ENCODE measurements at regions not wholly inside any gene's neighbourhood (a gene's known extent, or its start where the extent isn't known, plus 50 kb on each side); places are given as distances from the start of the nearest gene placed in this dataset.

DNA sequence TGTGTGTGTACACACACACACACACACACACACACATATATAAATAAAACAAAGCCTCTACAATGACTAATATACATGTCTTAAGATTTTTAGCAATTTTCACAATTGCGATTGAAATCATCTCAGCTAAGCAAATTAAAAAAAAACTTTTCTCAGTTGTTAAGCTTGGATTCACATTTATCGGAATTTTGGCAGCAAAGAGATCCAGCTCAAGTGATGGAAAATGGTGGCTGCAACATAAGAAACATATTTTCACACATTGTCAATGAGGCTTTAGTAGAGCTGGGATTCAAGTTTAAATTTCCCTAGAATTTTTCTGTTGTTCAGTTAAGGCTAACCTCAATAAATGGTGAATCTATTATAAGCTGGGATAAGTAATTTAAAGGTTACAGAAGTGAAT lies 768.6 kb upstream of the SORCS1 start (continued):
- TF ChIP-seq ZNF331 (CRISPR knock-in tag; IDR thresholded peaks at IDR 0.05; ENCODE audit: low read depth): no peak
- no peak for TF ChIP-seq POLR2AphosphoS5 (IDR thresholded peaks at IDR 0.05; ENCODE audit: low read depth)
- no peak for TF ChIP-seq EZH2 (IDR thresholded peaks at IDR 0.05; ENCODE audit: low read depth, unreplicated experiment)
- TF ChIP-seq, protein P1, sequence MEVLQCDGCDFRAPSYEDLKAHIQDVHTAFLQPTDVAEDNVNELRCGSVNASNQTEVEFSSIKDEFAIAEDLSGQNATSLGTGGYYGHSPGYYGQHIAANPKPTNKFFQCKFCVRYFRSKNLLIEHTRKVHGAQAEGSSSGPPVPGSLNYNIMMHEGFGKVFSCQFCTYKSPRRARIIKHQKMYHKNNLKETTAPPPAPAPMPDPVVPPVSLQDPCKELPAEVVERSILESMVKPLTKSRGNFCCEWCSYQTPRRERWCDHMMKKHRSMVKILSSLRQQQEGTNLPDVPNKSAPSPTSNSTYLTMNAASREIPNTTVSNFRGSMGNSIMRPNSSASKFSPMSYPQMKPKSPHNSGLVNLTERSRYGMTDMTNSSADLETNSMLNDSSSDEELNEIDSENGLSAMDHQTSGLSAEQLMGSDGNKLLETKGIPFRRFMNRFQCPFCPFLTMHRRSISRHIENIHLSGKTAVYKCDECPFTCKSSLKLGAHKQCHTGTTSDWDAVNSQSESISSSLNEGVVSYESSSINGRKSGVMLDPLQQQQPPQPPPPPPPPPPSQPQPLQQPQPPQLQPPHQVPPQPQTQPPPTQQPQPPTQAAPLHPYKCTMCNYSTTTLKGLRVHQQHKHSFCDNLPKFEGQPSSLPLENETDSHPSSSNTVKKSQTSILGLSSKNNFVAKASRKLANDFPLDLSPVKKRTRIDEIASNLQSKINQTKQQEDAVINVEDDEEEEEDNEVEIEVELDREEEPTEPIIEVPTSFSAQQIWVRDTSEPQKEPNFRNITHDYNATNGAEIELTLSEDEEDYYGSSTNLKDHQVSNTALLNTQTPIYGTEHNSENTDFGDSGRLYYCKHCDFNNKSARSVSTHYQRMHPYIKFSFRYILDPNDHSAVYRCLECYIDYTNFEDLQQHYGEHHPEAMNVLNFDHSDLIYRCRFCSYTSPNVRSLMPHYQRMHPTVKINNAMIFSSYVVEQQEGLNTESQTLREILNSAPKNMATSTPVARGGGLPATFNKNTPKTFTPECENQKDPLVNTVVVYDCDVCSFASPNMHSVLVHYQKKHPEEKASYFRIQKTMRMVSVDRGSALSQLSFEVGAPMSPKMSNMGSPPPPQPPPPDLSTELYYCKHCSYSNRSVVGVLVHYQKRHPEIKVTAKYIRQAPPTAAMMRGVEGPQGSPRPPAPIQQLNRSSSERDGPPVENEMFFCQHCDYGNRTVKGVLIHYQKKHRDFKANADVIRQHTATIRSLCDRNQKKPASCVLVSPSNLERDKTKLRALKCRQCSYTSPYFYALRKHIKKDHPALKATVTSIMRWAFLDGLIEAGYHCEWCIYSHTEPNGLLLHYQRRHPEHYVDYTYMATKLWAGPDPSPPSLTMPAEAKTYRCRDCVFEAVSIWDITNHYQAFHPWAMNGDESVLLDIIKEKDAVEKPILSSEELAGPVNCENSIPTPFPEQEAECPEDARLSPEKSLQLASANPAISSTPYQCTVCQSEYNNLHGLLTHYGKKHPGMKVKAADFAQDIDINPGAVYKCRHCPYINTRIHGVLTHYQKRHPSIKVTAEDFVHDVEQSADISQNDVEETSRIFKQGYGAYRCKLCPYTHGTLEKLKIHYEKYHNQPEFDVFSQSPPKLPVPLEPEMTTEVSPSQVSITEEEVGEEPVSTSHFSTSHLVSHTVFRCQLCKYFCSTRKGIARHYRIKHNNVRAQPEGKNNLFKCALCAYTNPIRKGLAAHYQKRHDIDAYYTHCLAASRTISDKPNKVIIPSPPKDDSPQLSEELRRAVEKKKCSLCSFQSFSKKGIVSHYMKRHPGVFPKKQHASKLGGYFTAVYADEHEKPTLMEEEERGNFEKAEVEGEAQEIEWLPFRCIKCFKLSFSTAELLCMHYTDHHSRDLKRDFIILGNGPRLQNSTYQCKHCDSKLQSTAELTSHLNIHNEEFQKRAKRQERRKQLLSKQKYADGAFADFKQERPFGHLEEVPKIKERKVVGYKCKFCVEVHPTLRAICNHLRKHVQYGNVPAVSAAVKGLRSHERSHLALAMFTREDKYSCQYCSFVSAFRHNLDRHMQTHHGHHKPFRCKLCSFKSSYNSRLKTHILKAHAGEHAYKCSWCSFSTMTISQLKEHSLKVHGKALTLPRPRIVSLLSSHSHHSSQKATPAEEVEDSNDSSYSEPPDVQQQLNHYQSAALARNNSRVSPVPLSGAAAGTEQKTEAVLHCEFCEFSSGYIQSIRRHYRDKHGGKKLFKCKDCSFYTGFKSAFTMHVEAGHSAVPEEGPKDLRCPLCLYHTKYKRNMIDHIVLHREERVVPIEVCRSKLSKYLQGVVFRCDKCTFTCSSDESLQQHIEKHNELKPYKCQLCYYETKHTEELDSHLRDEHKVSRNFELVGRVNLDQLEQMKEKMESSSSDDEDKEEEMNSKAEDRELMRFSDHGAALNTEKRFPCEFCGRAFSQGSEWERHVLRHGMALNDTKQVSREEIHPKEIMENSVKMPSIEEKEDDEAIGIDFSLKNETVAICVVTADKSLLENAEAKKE (CRISPR knock-in tag; IDR thresholded peaks at IDR 0.05): no peak
- TF ChIP-seq STAT1 (IDR thresholded peaks at IDR 0.05; ENCODE audit: unreplicated experiment): no peak
- no peak for TF ChIP-seq EZH2phosphoT487 (IDR thresholded peaks at IDR 0.05; ENCODE audit: unreplicated experiment)

DNA sequence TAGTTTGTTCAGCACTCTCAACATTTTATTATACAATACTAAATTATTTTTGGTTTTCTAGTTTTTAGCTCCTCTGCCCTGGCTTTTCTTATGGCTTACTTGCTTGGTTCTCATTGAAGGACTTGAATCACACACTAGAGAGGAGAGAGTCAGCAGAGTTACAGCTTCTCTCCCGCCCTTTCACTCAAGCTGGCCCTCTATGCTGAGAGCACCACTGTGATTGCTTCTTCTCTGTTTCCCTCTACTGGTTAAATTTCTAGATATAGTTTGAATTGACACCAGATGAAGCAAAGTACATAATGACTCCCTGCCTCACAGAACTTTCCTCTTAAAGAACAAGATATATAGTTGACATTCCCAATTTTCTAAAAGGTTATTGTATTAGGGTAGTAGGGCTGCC lies 767.3 kb upstream of the SORCS1 start:
- no peak for DNase-seq (ENCODE audit: low spot score)
- no peaks in the 10 kb centered on the region for H3K4me1 ChIP-seq (ENCODE audit: insufficient read depth)

More for the DNA sequence above, 767.3 kb upstream of the SORCS1 start:
- no peaks in the 10 kb centered on the region for H4K20me1 ChIP-seq (replicated peaks; ENCODE audit: insufficient read depth)
- H3K27ac ChIP-seq (ENCODE audit: low read depth): no peak overlapping the region
- Mint-ChIP-seq H3K27ac (no peak overlapping the region), H3K4me1 (no peaks in the 10 kb centered on the region), H3K9me3 (no peaks in the 10 kb centered on the region), H3K4me3 (no peak overlapping the region), H3K36me3 (ENCODE audit: low read depth) (no peaks in the 10 kb centered on the region), H3K27me3 (ENCODE audit: insufficient read depth, low read depth, poor library complexity) (no peaks in the 10 kb centered on the region)
- ATAC-seq: no peak; the same call in 2 of the 3 replicates
- no peak overlapping the region for H3K4me3 ChIP-seq
- no peak overlapping the region for H3K4me2 ChIP-seq
- no peaks in the 10 kb centered on the region for H3K79me2 ChIP-seq (replicated peaks; ENCODE audit: insufficient read depth)
- no peaks in the 10 kb centered on the region for H3K9me2 ChIP-seq (ENCODE audit: insufficient read depth)
- no peaks in the 10 kb centered on the region for H3K27me3 ChIP-seq (ENCODE audit: insufficient read depth)
- TF ChIP-seq, protein P2, sequence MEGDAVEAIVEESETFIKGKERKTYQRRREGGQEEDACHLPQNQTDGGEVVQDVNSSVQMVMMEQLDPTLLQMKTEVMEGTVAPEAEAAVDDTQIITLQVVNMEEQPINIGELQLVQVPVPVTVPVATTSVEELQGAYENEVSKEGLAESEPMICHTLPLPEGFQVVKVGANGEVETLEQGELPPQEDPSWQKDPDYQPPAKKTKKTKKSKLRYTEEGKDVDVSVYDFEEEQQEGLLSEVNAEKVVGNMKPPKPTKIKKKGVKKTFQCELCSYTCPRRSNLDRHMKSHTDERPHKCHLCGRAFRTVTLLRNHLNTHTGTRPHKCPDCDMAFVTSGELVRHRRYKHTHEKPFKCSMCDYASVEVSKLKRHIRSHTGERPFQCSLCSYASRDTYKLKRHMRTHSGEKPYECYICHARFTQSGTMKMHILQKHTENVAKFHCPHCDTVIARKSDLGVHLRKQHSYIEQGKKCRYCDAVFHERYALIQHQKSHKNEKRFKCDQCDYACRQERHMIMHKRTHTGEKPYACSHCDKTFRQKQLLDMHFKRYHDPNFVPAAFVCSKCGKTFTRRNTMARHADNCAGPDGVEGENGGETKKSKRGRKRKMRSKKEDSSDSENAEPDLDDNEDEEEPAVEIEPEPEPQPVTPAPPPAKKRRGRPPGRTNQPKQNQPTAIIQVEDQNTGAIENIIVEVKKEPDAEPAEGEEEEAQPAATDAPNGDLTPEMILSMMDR (conservative IDR thresholded peaks at IDR 0.05; ENCODE audit: low read depth in 2 of 2): peak in 1 of 2 experiments; percentile 38; a peak in 2 of 4 replicates
- TF ChIP-seq JUNB (IDR thresholded peaks at IDR 0.05; ENCODE audit: unreplicated experiment) (no peak), EZH2 (IDR thresholded peaks at IDR 0.05; ENCODE audit: low read depth, unreplicated experiment) (no peak), ZNF331 (CRISPR knock-in tag; IDR thresholded peaks at IDR 0.05; ENCODE audit: low read depth) (no peak)
- H3F3A ChIP-seq (replicated peaks; ENCODE audit: low read depth): no peaks in the 10 kb centered on the region
- no peaks in the 10 kb centered on the region for H3K36me3 ChIP-seq (ENCODE audit: insufficient read depth)
- H2AFZ ChIP-seq: no peak overlapping the region

All from GM23338 (cell line).